D721Med (cell line): ENCODE measurements at regions not wholly inside any gene's neighbourhood (a gene's known extent, or its start where the extent isn't known, plus 50 kb on each side); places are given as distances from the start of the nearest gene placed in this dataset.
A peak's percentile ranks its signal among the peaks of the same experiment; 100 is the strongest.

Experiments
- DNase-seq: peaks from one replicate; pipeline ENCODE4 v3.0.0; 2011; ENCODE audit warnings: low spot score; ENCODE audit not compliant: insufficient read length
- FAIRE-seq: peaks from 2 replicates; lab custom pipeline; 2011; peaks lifted over from hg19 to GRCh38; lab: Jason Lieb, UNC
- CTCF ChIP-seq: IDR thresholded peaks from 2 replicates; pipeline ENCODE4 v1.5.1; 2012; ENCODE audit warnings: mild to moderate bottlenecking, control low read depth; ENCODE audit not compliant: insufficient read depth; ENCODE audit errors: missing control alignments

DNA sequence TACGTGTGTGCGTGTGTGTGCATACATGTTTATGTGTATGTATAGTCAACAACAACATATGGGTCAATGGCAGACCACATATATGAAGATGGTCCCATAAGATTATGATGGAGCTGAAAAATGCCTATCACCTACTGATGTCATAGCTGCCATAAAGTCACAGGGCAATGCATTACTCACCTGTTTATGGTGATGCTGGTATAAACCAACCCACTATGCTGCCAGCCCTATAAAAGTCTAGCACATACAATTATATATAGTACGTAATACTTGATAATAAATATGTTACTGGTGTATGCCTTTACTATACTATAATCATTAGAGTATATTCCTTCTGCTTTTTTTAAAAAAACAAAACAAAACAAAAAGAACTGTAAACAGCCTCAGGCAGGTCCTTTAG is 148.4 kb upstream of the ARID1B start:
- no peak for DNase-seq
- no peak for FAIRE-seq
- TF ChIP-seq CTCF, result no peak

DNA sequence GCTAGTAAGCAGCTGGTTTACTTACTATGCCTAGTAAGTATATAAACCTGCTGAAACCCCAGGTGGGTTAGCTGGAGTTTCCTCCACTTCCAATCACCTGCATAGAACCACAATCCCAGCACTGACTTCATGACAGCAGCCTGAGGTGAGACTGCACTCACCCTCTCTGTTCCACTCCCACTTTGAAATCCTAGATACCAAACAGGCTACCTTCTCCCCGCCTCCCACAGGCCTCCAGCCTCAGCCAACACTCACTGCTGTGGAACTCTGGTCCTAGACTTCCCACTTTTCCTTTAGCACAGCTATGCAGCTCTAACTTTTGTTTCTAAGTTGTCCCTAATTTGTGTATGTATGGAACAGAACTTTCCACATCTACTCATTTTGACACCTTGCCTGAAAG is 149.7 kb upstream of the ARID1B start:
- FAIRE-seq (no peak), DNase-seq (no peak)
- no peak for TF ChIP-seq CTCF

DNA sequence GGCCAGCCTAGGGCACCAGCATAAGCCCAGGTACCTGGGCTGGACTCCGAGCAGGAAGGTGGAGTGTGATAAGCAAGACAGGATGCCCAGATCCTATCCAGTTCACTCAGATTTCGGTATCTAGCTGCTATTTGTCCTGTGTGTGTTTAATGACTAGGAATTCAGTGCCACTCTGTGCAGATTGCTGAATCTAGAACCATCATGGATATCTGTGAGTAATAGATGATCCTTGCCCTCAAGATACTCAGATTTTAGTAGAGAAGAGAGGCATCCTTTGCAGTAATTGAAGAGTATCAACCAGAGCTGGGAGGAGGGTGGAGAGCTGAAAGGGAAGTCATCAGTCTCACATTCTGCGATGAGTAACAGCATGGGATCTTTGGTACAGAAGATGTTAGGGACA is 155.0 kb upstream of the ARID1B start:
- FAIRE-seq, result no peak
- TF ChIP-seq CTCF, result no peak
- no peak for DNase-seq

DNA sequence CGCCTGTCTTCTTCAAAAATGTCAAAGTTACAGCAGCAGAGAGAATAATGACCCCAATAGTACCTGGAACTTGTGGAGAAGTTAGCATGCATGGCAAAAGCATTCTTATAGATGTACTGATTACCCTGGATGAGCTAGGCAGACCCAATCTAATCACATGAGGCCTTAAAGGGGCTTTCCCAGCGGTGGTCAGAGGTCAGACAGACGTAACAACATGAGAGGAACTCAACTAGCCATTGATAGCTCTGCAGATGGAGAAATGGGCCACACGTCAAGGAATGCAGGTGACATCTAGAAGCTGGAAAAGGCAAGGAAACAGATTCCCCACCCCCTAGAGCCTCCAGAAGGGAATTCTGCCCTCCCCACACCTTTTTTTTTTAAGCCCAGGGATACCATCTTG is 156.8 kb upstream of the ARID1B start:
- DNase-seq, result no peak
- FAIRE-seq, result no peak
- no peak for TF ChIP-seq CTCF

- FAIRE-seq (no peak), DNase-seq (no peak)
- peak; percentile 10 for TF ChIP-seq CTCF
These were observed 158.5 kb upstream of the ARID1B start for GRCh38 chr6:156618600-156619205.

- DNase-seq, result no peak
- TF ChIP-seq CTCF, result no peak
- no peak for FAIRE-seq
These were observed 159.2 kb upstream of the ARID1B start for GRCh38 chr6:156617941-156618340.

GRCh38 chr6:156617376-156617775 is 159.8 kb upstream of the ARID1B start:
- DNase-seq (no peak), FAIRE-seq (no peak)
- no peak for TF ChIP-seq CTCF
